HG02678 (cell line): ENCODE measurements at regions not wholly inside any gene's neighbourhood (a gene's known extent, or its start where the extent isn't known, plus 50 kb on each side); places are given as distances from the start of the nearest gene placed in this dataset.
"Not testable (repeated sequence)": the region's sequence is repeated elsewhere in the genome, so short reads cannot be mapped to it uniquely, and the experiment has no call there.

ENCODE experiments used
- ATAC-seq: cut with Tn5 transposase; IDR thresholded peaks from one replicate; pipeline ENCODE4 v1.9.1; 2021; ENCODE audit warnings: mild to moderate bottlenecking, moderate library complexity; ENCODE audit not compliant: unreplicated experiment

DNA sequence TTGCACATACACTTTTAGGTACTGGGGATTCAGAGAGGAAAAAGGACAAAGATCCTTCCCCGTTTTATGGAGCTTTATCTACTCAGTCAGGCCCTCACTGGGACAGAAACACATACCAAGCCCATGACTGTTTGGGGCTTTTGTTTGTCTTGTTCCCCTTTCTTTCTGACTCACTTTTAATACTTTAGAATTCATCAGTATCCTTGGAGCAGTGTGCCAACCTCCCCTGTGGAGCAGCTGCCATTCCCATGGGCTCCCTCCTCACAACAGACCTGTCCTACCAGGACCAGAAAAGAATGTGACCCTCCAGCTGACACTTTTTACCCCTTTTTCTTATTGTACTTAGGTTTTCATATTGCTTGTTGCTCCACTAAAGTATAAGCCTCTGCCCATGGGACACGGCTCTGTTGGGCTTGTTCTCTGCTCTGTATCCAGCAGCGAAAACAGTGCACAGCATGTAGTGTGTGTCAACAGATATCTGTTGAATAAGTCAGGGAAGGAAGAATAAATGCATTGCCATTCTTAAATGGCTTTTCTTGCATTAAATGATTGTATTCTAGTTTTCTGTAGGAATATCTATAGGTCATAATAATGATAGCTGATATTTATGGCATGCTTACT lies 431.1 kb downstream of the EFNB2 start:
- no peak for ATAC-seq

DNA sequence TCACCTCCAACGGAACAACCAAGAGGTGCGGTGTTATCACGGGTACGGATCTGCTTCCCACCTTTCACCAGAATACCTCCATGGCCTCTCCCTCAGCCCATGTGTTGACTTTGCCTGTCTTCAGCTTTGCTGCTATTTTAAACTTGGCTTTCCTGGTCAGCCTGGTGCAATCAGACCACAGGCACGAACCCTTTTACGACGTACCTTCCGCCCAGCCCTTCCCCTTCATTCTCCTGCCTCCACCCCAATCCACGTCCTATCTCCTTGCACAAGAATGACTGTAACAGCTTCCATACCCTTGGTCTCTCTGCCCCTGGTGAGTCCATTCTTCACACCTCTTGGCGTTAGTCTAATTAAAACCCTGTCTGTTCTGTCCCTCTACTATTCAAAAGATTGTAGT lies 431.7 kb downstream of the EFNB2 start:
- no peak for ATAC-seq

- no peak for ATAC-seq
These were observed 432.7 kb downstream of the EFNB2 start for GRCh38 chr13:106102786-106103185.

- no peak for ATAC-seq
These were observed 434.3 kb downstream of the EFNB2 start for GRCh38 chr13:106101201-106101600.

- peak; percentile 71 for ATAC-seq
These were observed 435.1 kb downstream of the EFNB2 start for GRCh38 chr13:106100171-106100919.

GRCh38 chr13:106099765-106100164 lies 435.7 kb downstream of the EFNB2 start:
- no peak for ATAC-seq

DNA sequence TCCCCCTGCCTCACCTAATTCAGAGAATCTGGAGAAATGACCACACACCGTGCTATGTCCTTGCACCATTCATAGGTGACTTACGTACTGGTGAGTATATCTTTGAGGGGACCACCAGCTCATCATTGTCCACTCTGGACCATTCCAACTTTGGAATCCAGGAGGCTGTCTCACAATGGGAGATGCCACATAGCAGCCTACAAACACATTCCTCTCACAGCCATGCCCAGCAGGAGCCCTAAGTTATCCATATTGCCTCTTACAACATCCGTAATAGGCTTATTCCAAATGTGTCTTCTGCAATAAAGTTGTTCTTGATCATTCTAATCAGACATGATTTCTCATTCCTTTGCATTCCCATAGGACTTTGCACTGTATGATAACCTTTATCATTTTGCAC lies 436.7 kb downstream of the EFNB2 start:
- ATAC-seq, result no peak

DNA sequence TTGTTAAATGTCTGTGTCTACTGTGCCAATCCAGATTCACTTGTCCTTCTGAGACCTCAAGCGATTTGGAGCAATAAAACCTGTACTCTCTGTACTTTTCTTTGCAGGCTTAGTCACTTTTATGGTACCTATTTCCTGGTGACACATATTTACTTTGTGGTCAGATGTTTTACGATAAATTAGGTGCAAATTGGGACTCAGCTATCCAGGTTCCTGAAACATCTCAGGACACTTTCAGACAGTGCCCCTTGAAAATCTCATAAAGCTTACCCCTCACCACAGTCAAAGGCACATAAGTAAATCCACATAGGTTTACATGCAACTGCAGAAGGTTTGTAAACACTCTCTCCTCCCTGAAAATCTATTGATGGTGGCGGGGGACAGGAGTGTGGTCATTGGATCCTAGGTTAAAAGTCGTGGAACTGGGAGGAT lies 438.8 kb downstream of the EFNB2 start:
- ATAC-seq, result no peak

GRCh38 chr13:106095919-106096318 lies 439.5 kb downstream of the EFNB2 start:
- no peak for ATAC-seq

- ATAC-seq, result no peak
These were observed 440.1 kb downstream of the EFNB2 start for GRCh38 chr13:106095406-106095805.

DNA sequence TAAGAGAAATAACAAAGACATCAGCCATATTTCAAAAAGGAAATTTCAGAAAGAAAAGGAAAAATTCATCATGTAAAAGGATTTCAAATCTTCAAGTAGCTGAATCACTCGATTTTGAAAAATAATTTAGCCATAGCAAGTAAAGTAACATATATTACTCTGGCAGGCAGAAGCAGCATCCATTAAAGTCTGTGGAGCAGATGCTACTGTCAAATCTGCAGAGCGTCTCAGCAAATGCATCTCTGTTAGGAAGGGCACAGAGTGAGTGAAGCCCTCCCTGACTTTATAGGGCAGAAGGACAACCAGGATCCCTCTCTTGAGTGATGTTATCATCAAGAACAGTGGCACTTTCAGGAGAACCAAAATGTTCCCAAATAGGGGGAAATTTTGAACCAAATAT lies 445.5 kb downstream of the EFNB2 start:
- no peak for ATAC-seq

GRCh38 chr13:106089261-106089980 lies 446.0 kb downstream of the EFNB2 start:
- ATAC-seq, result no peak

GRCh38 chr13:106088085-106088484 lies 447.4 kb downstream of the EFNB2 start:
- ATAC-seq, result no peak

DNA sequence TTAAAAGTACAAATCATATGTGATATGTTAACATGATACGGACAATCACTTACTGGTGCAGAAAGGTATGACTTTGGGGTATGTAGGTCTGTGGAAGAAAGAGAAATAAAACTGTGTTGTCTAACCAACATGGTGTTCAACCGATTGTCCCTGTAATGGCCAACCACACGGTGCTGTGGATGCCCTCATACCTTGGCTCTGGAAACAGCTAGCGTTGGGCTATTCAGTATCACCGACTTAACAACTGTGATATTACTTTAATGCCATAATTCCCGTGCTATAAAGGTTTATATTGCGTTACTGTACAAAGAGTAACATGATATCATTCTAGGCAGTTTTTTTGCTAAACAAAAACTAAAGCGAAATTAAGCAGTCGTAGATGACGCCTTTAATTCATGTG lies 448.3 kb downstream of the EFNB2 start:
- no peak for ATAC-seq

- ATAC-seq, result peak; percentile 76
These were observed 451.7 kb downstream of the EFNB2 start for GRCh38 chr13:106083620-106084350.

- ATAC-seq, result not testable (repeated sequence)
These were observed 454.2 kb downstream of the EFNB2 start for GRCh38 chr13:106081221-106081620.

GRCh38 chr13:106078191-106078590 lies 457.3 kb downstream of the EFNB2 start:
- ATAC-seq, result no peak

DNA sequence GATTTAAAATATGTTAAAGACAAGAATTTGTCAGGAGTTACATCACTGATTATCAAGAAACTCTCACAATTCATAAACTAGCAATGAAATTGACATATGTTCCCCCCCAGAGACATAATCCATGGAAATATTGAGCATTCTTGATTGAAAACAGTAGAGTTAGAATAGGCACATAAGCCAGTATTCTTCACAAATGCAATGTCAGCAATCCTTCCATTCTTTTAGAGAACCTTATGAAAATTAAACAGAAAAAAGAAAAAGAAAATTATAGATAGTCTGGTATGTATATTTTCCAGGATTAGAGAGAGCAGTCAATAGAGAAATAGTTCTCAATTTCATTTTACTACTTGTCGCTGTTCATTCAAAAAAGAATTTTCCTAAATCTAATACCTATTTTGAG lies 458.4 kb downstream of the EFNB2 start:
- ATAC-seq, result no peak

DNA sequence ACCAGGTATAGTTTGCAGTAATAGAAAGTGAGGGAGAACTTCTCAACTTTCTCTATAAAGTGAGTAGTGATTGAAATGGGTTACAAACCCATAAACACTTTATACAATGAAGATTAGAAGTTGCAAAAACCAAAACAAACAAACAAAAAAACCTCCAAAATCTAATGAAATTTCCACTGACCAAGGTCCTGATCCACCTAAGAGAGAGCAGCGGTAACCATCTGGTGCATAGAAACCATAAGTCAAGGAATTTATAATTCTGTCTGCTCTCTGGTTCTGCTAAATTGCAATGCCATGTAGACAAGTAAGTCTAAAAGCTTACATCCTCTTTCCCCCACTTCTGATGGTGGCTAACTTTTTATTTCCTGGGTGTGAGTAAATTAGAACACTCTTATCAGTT lies 463.4 kb downstream of the EFNB2 start:
- no peak for ATAC-seq

DNA sequence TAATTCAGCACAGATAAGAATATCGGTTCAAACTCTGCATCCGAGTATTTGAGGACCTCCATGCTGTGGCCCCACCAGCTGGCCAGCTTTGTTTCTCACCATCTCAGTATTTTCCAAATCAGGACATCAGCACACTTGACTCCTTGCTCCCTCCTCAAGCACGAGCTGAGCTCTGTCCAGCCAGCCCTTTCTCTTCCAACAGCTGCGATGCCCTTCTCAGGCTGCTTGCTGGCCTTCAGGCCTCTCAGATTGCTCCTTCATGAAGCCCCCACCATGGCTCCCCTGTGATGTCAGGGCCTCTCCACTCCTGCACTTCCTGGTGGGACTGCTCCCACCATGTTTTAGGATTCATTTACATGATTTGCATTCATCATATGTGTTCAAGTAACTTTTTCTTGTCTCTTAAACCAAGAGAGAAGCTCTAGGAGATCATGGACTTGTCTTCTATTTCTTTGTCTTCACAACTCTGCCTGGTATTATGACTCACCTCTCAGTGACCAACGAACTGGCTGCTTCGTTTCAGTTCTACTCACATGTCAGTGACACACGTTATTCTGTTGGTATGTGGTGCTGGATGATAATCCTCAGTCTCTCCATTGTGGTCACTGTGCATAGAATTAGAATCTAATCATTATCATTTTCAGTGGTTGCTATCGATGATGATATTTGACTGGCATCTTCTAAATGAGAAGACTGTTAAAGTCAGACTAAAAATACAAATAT lies 471.7 kb downstream of the EFNB2 start:
- no peak for ATAC-seq

DNA sequence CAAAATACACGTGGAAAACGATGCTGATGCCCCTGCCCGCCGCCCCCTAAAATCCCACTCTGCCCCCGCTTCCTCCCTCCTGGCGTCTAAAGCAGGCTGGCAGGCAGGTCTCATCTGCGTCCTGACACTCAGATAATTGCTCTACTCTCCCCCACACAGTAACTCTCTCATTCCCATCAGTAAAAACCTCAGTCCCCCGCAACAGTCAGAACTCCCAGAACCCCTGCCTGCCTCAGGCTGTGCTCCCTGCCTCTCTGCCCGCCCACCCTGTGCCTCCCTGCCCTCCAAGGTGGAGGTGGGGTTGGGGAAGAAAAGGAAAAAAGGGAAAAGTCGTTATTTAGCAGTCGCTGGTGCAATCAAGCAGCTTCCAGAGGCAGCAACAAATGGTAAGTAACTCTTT lies 473.7 kb downstream of the EFNB2 start:
- ATAC-seq, result no peak
